ENCODE measurements at regions not wholly inside any gene's neighbourhood (a gene's known extent, or its start where the extent isn't known, plus 50 kb on each side); places are given as distances from the start of the nearest gene placed in this dataset.

- DNase-seq: no peak
- no peak for TF ChIP-seq GATA1 (IDR thresholded peaks at IDR 0.05; ENCODE audit: low read depth, low read length)
- TF ChIP-seq POLR2A (IDR thresholded peaks at IDR 0.05; ENCODE audit: low read length): no peak
These were observed 645.2 kb downstream of the MED13L start for GRCh38 chr12:115632308-115632707.

GRCh38 chr12:115630136-115630535 lies 647.4 kb downstream of the MED13L start:
- TF ChIP-seq POLR2A (IDR thresholded peaks at IDR 0.05; ENCODE audit: low read length): no peak
- TF ChIP-seq GATA1 (IDR thresholded peaks at IDR 0.05; ENCODE audit: low read depth, low read length): no peak
- DNase-seq: no peak

GRCh38 chr12:115626210-115626609 lies 651.3 kb downstream of the MED13L start:
- no peak for DNase-seq
- no peak for TF ChIP-seq GATA1 (IDR thresholded peaks at IDR 0.05; ENCODE audit: low read depth, low read length)
- no peak for TF ChIP-seq POLR2A (IDR thresholded peaks at IDR 0.05; ENCODE audit: low read length)

GRCh38 chr12:115623764-115624334 lies 653.6 kb downstream of the MED13L start:
- no peak for TF ChIP-seq GATA1 (IDR thresholded peaks at IDR 0.05; ENCODE audit: low read depth, low read length)
- TF ChIP-seq POLR2A (IDR thresholded peaks at IDR 0.05; ENCODE audit: low read length): no peak
- no peak for DNase-seq

- no peak for DNase-seq
- TF ChIP-seq POLR2A (IDR thresholded peaks at IDR 0.05; ENCODE audit: low read length) (no peak), GATA1 (IDR thresholded peaks at IDR 0.05; ENCODE audit: low read depth, low read length) (no peak)
These were observed 654.2 kb downstream of the MED13L start for GRCh38 chr12:115623275-115623674.

- DNase-seq: no peak
- TF ChIP-seq GATA1 (IDR thresholded peaks at IDR 0.05; ENCODE audit: low read depth, low read length): no peak
- TF ChIP-seq POLR2A (IDR thresholded peaks at IDR 0.05; ENCODE audit: low read length): no peak
These were observed 656.7 kb downstream of the MED13L start for GRCh38 chr12:115620816-115621215.

- TF ChIP-seq GATA1 (IDR thresholded peaks at IDR 0.05; ENCODE audit: low read depth, low read length) (no peak), POLR2A (IDR thresholded peaks at IDR 0.05; ENCODE audit: low read length) (no peak)
- no peak for DNase-seq
These were observed 657.6 kb downstream of the MED13L start for GRCh38 chr12:115619889-115620288.

GRCh38 chr12:115619061-115619460 lies 658.4 kb downstream of the MED13L start:
- no peak for DNase-seq
- no peak for TF ChIP-seq GATA1 (IDR thresholded peaks at IDR 0.05; ENCODE audit: low read depth, low read length)
- TF ChIP-seq POLR2A (IDR thresholded peaks at IDR 0.05; ENCODE audit: low read length): no peak

- TF ChIP-seq POLR2A (IDR thresholded peaks at IDR 0.05; ENCODE audit: low read length) (no peak), GATA1 (IDR thresholded peaks at IDR 0.05; ENCODE audit: low read depth, low read length) (no peak)
These were observed 659.4 kb downstream of the MED13L start for GRCh38 chr12:115618105-115618504.

GRCh38 chr12:115617391-115617790 lies 660.1 kb downstream of the MED13L start:
- DNase-seq: no peak
- TF ChIP-seq GATA1 (IDR thresholded peaks at IDR 0.05; ENCODE audit: low read depth, low read length) (no peak), POLR2A (IDR thresholded peaks at IDR 0.05; ENCODE audit: low read length) (no peak)

More at GRCh38 chr12:115618105-115618504, 659.4 kb downstream of the MED13L start:
- no peak for DNase-seq

GRCh38 chr12:115611477-115611876 lies 666.0 kb downstream of the MED13L start:
- TF ChIP-seq GATA1 (IDR thresholded peaks at IDR 0.05; ENCODE audit: low read depth, low read length): no peak
- no peak for TF ChIP-seq POLR2A (IDR thresholded peaks at IDR 0.05; ENCODE audit: low read length)

GRCh38 chr12:115609347-115609746 lies 668.1 kb downstream of the MED13L start:
- DNase-seq: no peak
- TF ChIP-seq GATA1 (IDR thresholded peaks at IDR 0.05; ENCODE audit: low read depth, low read length) (no peak), POLR2A (IDR thresholded peaks at IDR 0.05; ENCODE audit: low read length) (no peak)

More at GRCh38 chr12:115611477-115611876, 666.0 kb downstream of the MED13L start:
- no peak for DNase-seq

GRCh38 chr12:115606040-115606439 lies 671.5 kb downstream of the MED13L start:
- no peak for DNase-seq
- TF ChIP-seq GATA1 (IDR thresholded peaks at IDR 0.05; ENCODE audit: low read depth, low read length) (no peak), POLR2A (IDR thresholded peaks at IDR 0.05; ENCODE audit: low read length) (no peak)

- TF ChIP-seq GATA1 (IDR thresholded peaks at IDR 0.05; ENCODE audit: low read depth, low read length) (no peak), POLR2A (IDR thresholded peaks at IDR 0.05; ENCODE audit: low read length) (no peak)
- no peak for DNase-seq
These were observed 678.4 kb downstream of the MED13L start for GRCh38 chr12:115598871-115599811.

Data from erythroblast (primary cell).